HG03342 (cell line): ENCODE measurements at regions not wholly inside any gene's neighbourhood (a gene's known extent, or its start where the extent isn't known, plus 50 kb on each side); places are given as distances from the start of the nearest gene placed in this dataset.
"Not testable (repeated sequence)": the region's sequence is repeated elsewhere in the genome, so short reads cannot be mapped to it uniquely, and the experiment has no call there.

Source experiments
- ATAC-seq: cut with Tn5 transposase; IDR thresholded peaks from one replicate; pipeline ENCODE4 v1.9.1; 2021; ENCODE audit warnings: mild to moderate bottlenecking, moderate library complexity; ENCODE audit not compliant: unreplicated experiment

- no peak for ATAC-seq
These were observed 64.1 kb upstream of the MMS22L start for GRCh38 chr6:97347111-97347510.

GRCh38 chr6:97361286-97361685, 78.3 kb upstream of the MMS22L start:
- ATAC-seq = no peak

DNA sequence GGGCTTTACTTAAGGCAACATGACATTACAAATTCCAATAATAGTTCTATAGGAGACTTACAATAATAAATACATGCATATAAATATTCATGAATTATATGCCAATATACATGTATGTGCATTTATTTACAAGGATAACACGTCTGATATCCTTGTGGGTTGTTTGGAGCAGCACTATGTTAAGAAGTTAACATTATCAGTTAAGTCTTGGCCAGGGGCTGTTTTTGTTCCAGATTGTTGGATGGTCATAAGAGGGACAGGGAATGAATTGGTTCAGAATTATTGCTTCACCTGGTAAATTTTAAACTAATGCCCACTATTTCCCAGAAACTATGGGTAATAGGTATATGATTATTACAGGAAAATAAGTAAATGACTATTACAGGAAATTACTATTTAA, 81.3 kb upstream of the MMS22L start:
- ATAC-seq = no peak

DNA sequence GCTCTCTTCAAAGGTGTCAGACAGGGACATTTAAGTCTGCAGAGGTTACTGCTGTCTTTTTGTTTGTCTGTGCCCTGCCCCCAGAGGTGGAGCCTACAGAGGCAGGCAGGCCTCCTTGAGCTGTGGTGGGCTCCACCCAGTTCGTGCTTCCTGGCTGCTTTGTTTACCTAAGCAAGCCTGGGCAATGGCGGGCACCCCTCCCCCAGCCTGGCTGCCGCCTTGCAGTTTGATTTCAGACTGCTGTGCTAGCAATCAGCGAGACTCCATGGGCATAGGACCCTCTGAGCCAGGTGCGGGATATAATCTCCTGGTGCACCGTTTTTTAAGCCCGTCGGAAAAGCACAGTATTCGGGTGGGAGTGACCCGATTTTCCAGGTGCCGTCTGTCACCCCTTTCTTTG, 99.1 kb upstream of the MMS22L start:
- not testable (repeated sequence) for ATAC-seq

- no peak for ATAC-seq
These were observed 109.7 kb upstream of the MMS22L start for GRCh38 chr6:97392735-97393134.

- ATAC-seq = peak; percentile 95
These were observed 111.2 kb upstream of the MMS22L start for GRCh38 chr6:97394160-97394748.

- no peak for ATAC-seq
These were observed 113.9 kb upstream of the MMS22L start for GRCh38 chr6:97396880-97397279.

DNA sequence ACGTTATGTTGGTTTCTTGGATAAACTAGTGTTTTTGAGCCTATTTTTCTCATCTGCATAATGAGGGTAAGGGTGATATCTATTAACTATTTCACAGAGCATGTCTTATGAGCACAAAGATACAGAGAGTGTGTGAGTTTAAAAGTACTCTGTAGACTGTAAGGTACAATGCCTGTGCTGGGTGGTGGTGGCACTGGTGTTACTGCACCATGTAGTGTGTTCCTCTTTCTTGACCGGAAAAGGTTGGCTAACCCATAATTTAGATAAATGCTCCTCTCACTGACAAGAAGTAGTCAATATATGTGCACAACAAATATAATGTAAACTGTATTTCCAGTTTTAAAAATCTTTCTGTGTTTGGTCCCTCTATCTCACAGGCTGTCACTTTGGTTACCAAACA, 116.2 kb upstream of the MMS22L start:
- no peak for ATAC-seq

GRCh38 chr6:97401533-97401932, 118.5 kb upstream of the MMS22L start:
- ATAC-seq = no peak

GRCh38 chr6:97405818-97406409, 122.9 kb upstream of the MMS22L start:
- no peak for ATAC-seq

GRCh38 chr6:97406633-97407032, 123.6 kb upstream of the MMS22L start:
- ATAC-seq = no peak

DNA sequence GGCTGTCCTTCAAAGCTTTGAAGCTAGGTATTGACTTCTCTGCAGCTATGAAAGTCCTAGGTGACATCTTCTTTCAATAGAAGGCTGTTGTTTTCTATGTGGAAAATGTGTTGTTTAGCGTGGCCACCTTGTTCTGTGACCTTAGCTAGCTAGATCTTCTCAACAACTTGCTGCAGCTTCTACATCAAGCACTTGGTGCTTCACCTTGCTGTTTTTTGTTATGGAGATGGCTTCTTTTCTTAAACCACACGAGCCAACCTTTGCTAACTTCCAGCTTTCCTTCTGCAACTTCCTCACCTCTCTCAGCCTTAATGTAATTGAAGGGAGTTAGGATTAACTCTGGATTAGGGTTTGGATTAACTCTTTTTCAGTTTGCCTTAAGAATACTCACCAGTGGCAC, 128.6 kb upstream of the MMS22L start:
- no peak for ATAC-seq

DNA sequence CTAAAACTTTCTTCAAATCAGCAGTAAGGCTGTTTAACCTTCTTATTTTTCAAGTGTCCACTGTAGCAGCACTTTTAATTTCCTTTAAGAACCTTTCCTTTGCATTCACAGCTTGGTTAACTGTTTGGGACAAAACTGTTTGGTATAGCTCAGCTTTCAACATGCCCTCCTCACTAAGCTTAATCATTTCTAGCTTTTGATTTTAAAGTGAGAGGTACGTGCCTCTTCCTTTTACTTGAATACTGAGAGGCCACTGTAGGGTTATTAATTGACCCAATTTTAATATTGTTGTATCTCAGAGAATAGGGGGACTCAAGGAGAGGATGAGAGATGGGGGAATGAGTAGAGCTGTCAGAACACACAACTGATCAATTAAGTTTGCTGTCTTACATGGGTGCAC, 129.5 kb upstream of the MMS22L start:
- ATAC-seq = no peak

GRCh38 chr6:97422171-97422570, 139.2 kb upstream of the MMS22L start:
- ATAC-seq = no peak

DNA sequence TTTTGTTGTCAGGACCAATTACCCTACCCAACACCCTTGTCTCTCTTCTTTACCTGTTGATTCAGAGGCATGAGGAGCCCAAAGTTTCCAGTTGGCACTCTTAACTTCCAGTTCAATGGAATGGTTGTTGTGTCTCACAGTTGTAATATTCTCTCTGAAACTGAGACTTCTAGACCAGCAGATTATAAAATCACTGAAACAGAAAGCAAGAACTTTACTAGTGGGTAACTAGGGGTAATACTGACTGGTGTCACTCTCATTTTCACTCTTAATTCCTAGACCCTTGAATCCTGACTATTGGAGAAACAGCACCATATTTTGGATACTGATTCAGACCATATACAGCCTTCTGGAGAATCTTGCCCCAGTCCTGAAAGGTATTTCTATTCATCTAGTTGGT, 140.2 kb upstream of the MMS22L start:
- ATAC-seq = peak; percentile 84

- peak; percentile 72 for ATAC-seq
These were observed 144.6 kb upstream of the MMS22L start for GRCh38 chr6:97427648-97428047.

GRCh38 chr6:97437087-97437486, 154.1 kb upstream of the MMS22L start:
- ATAC-seq = peak; percentile 65

DNA sequence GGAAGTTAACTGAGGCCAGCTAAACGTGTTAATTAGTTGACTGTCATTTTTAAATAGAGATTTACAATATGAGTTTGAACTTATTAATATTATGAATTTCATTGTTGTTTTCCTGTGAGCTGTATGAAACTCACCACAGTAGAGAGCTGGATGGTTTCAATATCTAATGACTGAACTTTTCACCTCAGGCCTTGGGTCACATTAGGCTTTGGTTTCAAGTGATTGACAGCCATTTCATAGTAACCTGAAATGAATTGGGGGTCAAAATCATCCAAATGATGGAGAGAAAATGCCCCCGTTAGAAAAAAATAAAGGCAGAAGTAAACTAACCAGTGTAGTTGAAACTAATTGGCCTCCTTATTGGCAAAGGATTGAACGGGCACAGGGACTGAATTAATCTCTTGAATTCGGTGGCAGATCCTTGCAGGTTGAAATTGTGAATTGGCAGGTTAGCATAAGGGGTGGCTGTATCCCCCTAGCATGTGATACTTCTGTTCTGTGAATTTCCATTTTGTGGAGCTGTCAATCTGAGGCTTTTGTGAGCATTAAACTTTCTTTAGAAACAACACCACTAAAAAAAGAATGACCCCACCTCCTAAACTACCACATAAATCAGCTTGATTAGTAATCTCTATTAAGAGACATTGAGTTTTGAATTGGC, 155.1 kb upstream of the MMS22L start:
- peak; percentile 64 for ATAC-seq

DNA sequence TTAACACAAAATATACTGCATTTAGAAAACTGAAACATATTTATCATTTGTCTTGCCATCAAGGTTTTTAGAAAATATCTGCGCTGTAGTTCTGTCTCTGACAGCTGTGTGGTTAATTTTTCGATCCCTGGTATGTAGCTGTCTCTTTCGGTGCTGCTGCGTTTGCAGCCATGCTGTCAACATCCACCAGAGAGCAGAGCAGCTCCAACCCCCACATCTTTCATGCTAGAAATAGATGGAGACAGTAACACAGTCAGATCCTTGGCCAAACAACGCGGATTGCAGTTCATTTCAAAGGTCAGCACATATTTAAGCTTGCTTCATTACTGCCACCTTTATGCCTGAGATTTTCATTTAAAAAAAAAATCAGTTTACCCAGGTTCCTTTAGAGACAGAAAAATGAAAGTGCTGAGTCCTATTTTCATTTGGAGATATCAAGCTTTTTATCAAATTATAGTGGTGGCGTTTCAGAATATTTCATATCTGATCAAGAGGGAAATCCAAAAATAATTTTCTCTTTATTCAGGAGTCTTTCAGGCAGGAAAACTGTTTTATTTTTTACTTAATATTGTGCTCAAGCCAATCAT, 157.7 kb upstream of the MMS22L start:
- ATAC-seq = no peak

- ATAC-seq = no peak
These were observed 160.5 kb upstream of the MMS22L start for GRCh38 chr6:97443408-97444080.

- no peak for ATAC-seq
These were observed 162.4 kb upstream of the MMS22L start for GRCh38 chr6:97445407-97445806.
